ENCODE measurements at regions not wholly inside any gene's neighbourhood (a gene's known extent, or its start where the extent isn't known, plus 50 kb on each side); places are given as distances from the start of the nearest gene placed in this dataset.

DNA sequence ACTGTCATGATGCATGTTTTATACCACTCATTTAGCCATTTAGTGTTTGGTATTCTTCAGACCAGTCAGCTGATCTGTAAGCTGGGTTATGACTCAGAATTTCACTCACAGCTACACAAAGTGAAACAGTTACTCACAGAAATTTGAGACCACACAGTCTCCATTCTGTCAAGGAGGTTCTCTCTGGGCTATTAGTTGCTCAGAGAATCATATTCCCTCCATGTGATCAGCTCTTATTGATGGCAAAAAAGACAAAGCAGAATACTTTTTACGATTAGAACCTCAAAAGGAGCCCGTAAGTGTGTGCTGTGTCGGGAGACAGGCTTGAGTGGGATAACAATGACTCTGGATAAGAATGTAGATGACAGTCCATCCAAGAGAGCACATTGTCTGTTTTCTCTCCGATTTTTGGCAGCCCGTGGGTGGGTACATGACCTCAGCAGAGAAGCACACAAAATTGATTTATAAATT is 277.6 kb upstream of the SORCS1 start:
- H3K4me1 ChIP-seq (ENCODE audit: insufficient read depth, low read length): no peaks in the 10 kb centered on the region
- H3K27ac ChIP-seq (ENCODE audit: low read depth, low read length): no peak overlapping the region
- no peaks in the 10 kb centered on the region for H3K36me3 ChIP-seq (ENCODE audit: insufficient read depth, low read length)
- H3K9ac ChIP-seq (ENCODE audit: low read length): no peak overlapping the region
- H3K4me3 ChIP-seq (ENCODE audit: low read depth in 1 of 2, low read length in 2 of 2): no peak overlapping the region
- H3K9me3 ChIP-seq (ENCODE audit: low read length): no peaks in the 10 kb centered on the region
- H3K27me3 ChIP-seq (ENCODE audit: control insufficient read depth in 1 of 2, insufficient read depth in 2 of 2, low read length in 2 of 2): no peaks in the 10 kb centered on the region

DNA sequence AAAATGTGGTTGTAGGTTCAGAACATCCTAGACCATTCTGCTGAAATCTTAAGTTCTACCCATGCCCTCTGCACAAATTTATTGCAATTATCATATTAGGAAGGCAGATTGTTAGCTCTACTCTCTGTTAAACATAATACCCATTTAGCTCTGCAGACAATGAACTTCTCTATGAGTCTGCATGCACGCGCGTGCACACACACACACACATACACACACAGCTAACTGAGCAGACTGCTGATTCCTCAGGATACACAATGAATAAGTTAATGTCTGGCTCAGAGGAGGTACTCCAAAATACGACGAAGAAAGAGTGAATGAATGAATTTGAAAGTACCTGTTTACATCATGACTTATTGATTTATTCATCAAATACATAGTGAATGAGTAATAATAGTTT is 276.2 kb upstream of the SORCS1 start:
- H3K9me3 ChIP-seq (ENCODE audit: low read length): no peaks in the 10 kb centered on the region
- H3K4me3 ChIP-seq (ENCODE audit: low read depth in 1 of 2, low read length in 2 of 2): no peak overlapping the region
- no peak overlapping the region for H3K9ac ChIP-seq (ENCODE audit: low read length)
- H3K4me1 ChIP-seq (ENCODE audit: insufficient read depth, low read length): no peaks in the 10 kb centered on the region
- no peaks in the 10 kb centered on the region for H3K36me3 ChIP-seq (ENCODE audit: insufficient read depth, low read length)
- H3K27me3 ChIP-seq (ENCODE audit: control insufficient read depth in 1 of 2, insufficient read depth in 2 of 2, low read length in 2 of 2): no peaks in the 10 kb centered on the region
- no peak overlapping the region for H3K27ac ChIP-seq (ENCODE audit: low read depth, low read length)

DNA sequence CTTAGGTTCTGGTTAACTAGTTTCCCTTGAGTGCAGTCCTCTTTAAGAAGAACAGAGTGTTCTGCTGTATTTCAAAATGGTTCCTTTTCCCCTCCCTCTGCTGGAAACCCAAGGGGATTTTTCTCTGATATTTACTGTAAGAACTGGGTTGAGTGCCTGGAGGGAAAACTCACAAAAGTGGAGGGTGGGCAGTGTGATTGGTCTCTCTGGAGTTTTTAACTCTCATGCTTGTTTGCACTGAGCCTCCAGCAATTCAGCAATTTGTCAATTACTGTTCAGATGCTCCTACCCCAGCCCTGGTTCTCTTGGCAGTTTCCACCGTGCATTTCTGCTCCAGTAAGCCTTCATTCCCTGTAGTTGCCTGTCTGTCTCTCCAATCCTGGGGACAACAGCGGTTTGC is 273.4 kb upstream of the SORCS1 start:
- Histone ChIP-seq H3K9ac (ENCODE audit: low read length) (no peak overlapping the region), H3K4me3 (ENCODE audit: low read depth in 1 of 2, low read length in 2 of 2) (no peak overlapping the region), H3K36me3 (ENCODE audit: insufficient read depth, low read length) (no peaks in the 10 kb centered on the region), H3K9me3 (ENCODE audit: low read length) (no peaks in the 10 kb centered on the region), H3K4me1 (ENCODE audit: insufficient read depth, low read length) (no peaks in the 10 kb centered on the region), H3K27ac (ENCODE audit: low read depth, low read length) (no peak overlapping the region), H3K27me3 (ENCODE audit: control insufficient read depth in 1 of 2, insufficient read depth in 2 of 2, low read length in 2 of 2) (no peaks in the 10 kb centered on the region)

DNA sequence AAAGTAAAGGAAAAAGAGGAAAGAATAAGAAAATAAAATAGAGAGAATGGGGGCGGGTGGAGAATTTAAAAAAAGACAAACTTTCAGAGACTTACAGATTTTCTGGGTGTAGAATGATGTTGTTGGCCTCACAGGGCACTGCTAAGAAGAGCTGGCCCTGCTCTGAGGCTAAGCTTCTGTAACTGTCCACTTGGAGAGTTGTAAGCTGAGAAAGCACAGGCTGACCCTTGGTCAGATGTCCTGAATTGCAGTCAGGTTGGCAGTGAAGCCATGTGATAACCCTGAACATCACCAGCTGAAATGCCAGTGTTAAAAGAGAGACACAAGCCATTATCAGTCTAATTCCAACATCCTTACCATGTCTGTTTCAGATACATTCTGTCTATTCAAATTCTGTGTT is 272.1 kb upstream of the SORCS1 start:
- no peak overlapping the region for H3K27ac ChIP-seq (ENCODE audit: low read depth, low read length)
- no peak overlapping the region for H3K4me3 ChIP-seq (ENCODE audit: low read depth in 1 of 2, low read length in 2 of 2)
- H3K9me3 ChIP-seq (ENCODE audit: low read length): no peaks in the 10 kb centered on the region
- no peaks in the 10 kb centered on the region for H3K36me3 ChIP-seq (ENCODE audit: insufficient read depth, low read length)
- H3K4me1 ChIP-seq (ENCODE audit: insufficient read depth, low read length): no peaks in the 10 kb centered on the region
- H3K9ac ChIP-seq (ENCODE audit: low read length): no peak overlapping the region
- H3K27me3 ChIP-seq (ENCODE audit: control insufficient read depth in 1 of 2, insufficient read depth in 2 of 2, low read length in 2 of 2): no peaks in the 10 kb centered on the region

DNA sequence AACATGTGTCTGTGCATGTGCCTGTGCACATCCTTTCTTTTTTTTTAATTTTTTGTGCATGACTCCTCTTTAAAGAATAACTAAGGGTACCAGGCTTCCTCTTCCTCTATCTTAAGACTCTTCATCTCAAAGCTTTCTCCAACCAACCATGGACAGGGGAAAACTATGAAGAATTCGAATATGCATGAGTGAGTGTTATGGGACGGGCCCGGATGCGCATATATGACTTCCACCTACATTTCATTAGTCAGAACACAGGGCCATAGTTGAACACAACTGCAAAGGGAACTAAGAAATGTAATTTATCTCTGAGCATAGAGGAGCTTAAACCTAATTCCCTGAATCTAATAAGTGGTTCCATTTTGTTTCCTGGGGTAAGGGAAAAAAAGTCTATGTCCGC is 270.3 kb upstream of the SORCS1 start:
- Histone ChIP-seq H3K4me3 (ENCODE audit: low read depth in 1 of 2, low read length in 2 of 2) (no peak overlapping the region), H3K27me3 (ENCODE audit: control insufficient read depth in 1 of 2, insufficient read depth in 2 of 2, low read length in 2 of 2) (no peaks in the 10 kb centered on the region), H3K36me3 (ENCODE audit: insufficient read depth, low read length) (no peaks in the 10 kb centered on the region), H3K4me1 (ENCODE audit: insufficient read depth, low read length) (no peaks in the 10 kb centered on the region), H3K9me3 (ENCODE audit: low read length) (no peaks in the 10 kb centered on the region), H3K9ac (ENCODE audit: low read length) (no peak overlapping the region), H3K27ac (ENCODE audit: low read depth, low read length) (no peak overlapping the region)

DNA sequence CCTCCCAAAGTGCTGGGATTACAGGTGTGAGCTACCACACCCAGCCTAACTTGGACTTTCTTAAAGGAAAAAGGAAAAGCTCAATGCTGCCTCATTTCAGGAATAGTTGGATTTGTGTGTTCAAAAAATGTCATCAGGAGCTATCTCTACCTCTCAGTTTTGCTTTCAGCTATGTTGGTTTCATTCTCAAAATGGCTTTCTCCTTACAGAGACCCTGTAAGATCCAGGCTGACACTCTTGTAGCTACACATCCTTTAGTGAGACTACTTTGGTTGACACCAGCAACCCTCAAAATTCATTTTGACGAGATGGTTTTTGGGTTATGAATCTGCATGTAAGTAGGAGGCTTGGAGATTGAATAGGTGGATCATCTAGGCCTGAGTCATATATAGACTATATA is 269.7 kb upstream of the SORCS1 start:
- H3K4me1 ChIP-seq (ENCODE audit: insufficient read depth, low read length): no peaks in the 10 kb centered on the region
- H3K9me3 ChIP-seq (ENCODE audit: low read length): no peaks in the 10 kb centered on the region
- H3K27me3 ChIP-seq (ENCODE audit: control insufficient read depth in 1 of 2, insufficient read depth in 2 of 2, low read length in 2 of 2): no peaks in the 10 kb centered on the region
- H3K4me3 ChIP-seq (ENCODE audit: low read depth in 1 of 2, low read length in 2 of 2): no peak overlapping the region
- no peak overlapping the region for H3K9ac ChIP-seq (ENCODE audit: low read length)
- H3K36me3 ChIP-seq (ENCODE audit: insufficient read depth, low read length): no peaks in the 10 kb centered on the region
- no peak overlapping the region for H3K27ac ChIP-seq (ENCODE audit: low read depth, low read length)

DNA sequence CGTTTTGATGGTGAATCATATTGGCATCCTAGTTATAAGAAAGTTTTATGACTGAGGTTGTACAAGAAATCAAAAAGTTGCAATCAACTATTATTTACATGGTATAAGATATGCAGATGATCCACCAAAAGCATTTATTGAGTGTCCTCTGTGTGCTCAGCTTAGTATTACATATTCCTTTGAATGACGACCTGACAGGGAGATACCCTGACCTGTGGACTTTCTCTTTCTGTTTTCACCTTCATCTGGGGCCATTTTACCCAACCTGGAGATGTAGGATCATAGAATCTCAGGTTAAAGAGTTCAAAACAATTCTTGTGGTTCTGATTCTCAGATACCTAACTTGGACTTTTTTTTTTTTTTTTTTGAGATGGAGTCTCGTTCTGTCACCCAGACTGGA is 269.1 kb upstream of the SORCS1 start:
- Histone ChIP-seq H3K36me3 (ENCODE audit: insufficient read depth, low read length) (no peaks in the 10 kb centered on the region), H3K4me1 (ENCODE audit: insufficient read depth, low read length) (no peaks in the 10 kb centered on the region), H3K4me3 (ENCODE audit: low read depth in 1 of 2, low read length in 2 of 2) (no peak overlapping the region), H3K27me3 (ENCODE audit: control insufficient read depth in 1 of 2, insufficient read depth in 2 of 2, low read length in 2 of 2) (no peaks in the 10 kb centered on the region), H3K9me3 (ENCODE audit: low read length) (no peaks in the 10 kb centered on the region), H3K27ac (ENCODE audit: low read depth, low read length) (no peak overlapping the region), H3K9ac (ENCODE audit: low read length) (no peak overlapping the region)

DNA sequence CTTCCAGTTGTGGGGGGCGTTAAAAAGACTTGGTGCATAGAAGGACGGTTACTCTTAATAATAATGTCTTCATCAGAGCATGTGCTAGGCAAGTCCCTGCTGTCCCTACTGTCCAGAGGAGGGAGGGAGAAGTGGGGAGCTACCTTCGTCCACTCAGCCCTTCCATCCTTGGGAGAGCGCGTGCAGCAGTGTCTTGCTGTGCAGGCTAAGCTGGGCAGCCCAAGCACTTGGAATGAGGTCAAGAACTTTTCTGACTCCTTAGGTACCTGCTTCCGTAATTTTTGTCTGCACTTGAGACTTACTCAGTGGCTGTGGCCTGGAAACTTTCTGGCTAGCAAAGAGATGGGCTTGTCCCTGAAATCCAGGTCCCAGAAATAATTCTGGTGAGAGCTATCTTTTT is 265.9 kb upstream of the SORCS1 start:
- Histone ChIP-seq H3K36me3 (ENCODE audit: insufficient read depth, low read length) (no peaks in the 10 kb centered on the region), H3K9ac (ENCODE audit: low read length) (no peak overlapping the region), H3K9me3 (ENCODE audit: low read length) (no peaks in the 10 kb centered on the region), H3K27ac (ENCODE audit: low read depth, low read length) (no peak overlapping the region), H3K27me3 (ENCODE audit: control insufficient read depth in 1 of 2, insufficient read depth in 2 of 2, low read length in 2 of 2) (no peaks in the 10 kb centered on the region), H3K4me3 (ENCODE audit: low read depth in 1 of 2, low read length in 2 of 2) (no peak overlapping the region), H3K4me1 (ENCODE audit: insufficient read depth, low read length) (no peaks in the 10 kb centered on the region)

DNA sequence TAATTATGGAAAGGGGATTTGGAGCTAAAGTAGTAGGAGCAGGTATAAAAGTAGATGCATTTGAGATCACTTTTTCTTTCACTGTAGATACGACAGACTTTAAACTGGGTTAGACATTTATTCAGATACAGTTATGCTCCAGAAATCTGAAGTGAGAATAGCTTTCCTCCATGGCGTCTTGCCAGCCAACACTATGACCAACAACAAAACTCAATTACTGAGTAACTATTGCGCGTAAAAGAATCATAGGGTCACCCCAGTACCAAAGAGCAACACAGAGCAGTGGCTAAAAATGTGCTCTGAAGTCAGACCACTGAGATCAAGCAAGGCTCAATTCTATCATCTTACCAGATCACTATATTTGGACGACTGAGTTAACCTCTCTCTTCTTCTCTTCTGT is 262.5 kb upstream of the SORCS1 start:
- no peak overlapping the region for H3K4me3 ChIP-seq (ENCODE audit: low read depth in 1 of 2, low read length in 2 of 2)
- no peaks in the 10 kb centered on the region for H3K27me3 ChIP-seq (ENCODE audit: control insufficient read depth in 1 of 2, insufficient read depth in 2 of 2, low read length in 2 of 2)
- no peaks in the 10 kb centered on the region for H3K36me3 ChIP-seq (ENCODE audit: insufficient read depth, low read length)
- H3K27ac ChIP-seq (ENCODE audit: low read depth, low read length): no peak overlapping the region
- no peak overlapping the region for H3K9ac ChIP-seq (ENCODE audit: low read length)
- no peaks in the 10 kb centered on the region for H3K4me1 ChIP-seq (ENCODE audit: insufficient read depth, low read length)
- no peaks in the 10 kb centered on the region for H3K9me3 ChIP-seq (ENCODE audit: low read length)

DNA sequence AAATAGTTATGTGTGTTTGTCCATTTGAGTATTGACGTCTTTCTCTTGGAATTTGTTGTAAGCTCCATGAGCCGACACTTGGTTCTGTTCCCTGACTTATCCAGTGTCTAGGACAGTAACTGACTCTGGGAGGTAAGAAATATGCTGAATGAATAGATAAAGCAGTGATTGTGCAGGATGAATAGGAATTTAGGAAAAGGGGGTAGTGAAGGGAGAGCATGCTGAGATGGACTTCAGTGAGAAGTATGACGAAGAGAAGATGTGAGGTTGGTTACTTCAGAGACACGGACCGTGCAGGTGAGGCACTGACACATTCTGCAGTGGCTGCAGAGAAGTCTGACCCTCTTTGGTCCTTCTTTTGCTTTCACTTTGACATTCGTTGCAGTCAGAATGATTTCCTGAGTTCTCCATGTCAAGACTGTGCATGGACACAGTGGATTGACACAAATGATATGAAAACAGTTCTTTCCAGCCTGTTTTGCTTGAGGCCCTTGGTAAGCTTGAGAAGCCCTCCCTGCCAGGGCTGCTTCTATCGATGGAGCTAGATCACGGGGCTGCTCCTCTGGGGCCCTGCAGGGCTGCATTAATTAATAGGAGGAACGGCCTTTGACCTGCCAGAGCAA is 261.5 kb upstream of the SORCS1 start:
- H3K4me3 ChIP-seq (ENCODE audit: low read depth in 1 of 2, low read length in 2 of 2): no peak overlapping the region
- H3K27me3 ChIP-seq (ENCODE audit: control insufficient read depth in 1 of 2, insufficient read depth in 2 of 2, low read length in 2 of 2): no peaks in the 10 kb centered on the region
- no peaks in the 10 kb centered on the region for H3K9me3 ChIP-seq (ENCODE audit: low read length)
- no peak overlapping the region for H3K9ac ChIP-seq (ENCODE audit: low read length)
- no peak overlapping the region for H3K27ac ChIP-seq (ENCODE audit: low read depth, low read length)
- H3K36me3 ChIP-seq (ENCODE audit: insufficient read depth, low read length): no peaks in the 10 kb centered on the region
- H3K4me1 ChIP-seq (ENCODE audit: insufficient read depth, low read length): no peaks in the 10 kb centered on the region

DNA sequence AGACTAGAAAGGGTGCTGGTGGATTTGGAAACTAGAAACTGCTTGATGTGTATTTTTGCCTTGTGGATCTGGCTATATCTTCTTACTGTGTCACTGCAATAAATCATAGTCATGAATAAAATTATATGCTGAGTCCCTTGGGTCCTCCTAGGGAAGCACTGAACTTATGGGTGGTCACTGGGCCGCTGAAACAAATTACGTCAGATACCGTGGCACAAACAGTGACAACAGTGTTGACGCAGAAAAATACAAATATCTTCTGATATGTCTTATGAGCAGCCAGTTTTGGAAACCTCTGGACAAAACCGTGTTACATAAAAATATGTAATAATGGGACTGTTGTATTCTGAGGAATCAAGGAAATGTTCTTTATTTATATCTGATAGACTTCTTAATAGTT is 260.1 kb upstream of the SORCS1 start:
- H3K4me1 ChIP-seq (ENCODE audit: insufficient read depth, low read length): no peaks in the 10 kb centered on the region
- no peak overlapping the region for H3K27ac ChIP-seq (ENCODE audit: low read depth, low read length)

DNA sequence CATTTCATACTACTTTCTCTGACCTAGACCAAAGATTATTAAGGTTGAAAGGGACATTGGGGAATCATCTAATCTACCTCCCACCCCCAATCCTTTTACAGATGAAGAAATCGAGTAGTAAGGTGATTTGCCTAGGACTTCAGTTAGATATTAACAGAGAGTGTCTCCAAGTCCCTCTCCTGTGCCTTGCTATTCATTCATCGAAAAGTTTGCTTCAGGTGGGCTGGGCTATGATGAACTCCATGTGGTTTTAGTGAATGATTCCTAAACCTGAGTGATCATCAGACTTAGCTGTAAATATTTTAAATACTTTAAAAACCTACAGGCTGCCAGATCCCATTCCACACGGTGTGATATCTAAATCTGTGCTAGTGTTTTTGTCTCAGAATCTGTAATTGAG is 259.4 kb upstream of the SORCS1 start:
- H3K9ac ChIP-seq (ENCODE audit: low read length): no peak overlapping the region
- no peaks in the 10 kb centered on the region for H3K27me3 ChIP-seq (ENCODE audit: control insufficient read depth in 1 of 2, insufficient read depth in 2 of 2, low read length in 2 of 2)
- no peak overlapping the region for H3K27ac ChIP-seq (ENCODE audit: low read depth, low read length)
- H3K4me3 ChIP-seq (ENCODE audit: low read depth in 1 of 2, low read length in 2 of 2): no peak overlapping the region
- H3K9me3 ChIP-seq (ENCODE audit: low read length): no peaks in the 10 kb centered on the region
- no peaks in the 10 kb centered on the region for H3K36me3 ChIP-seq (ENCODE audit: insufficient read depth, low read length)
- peaks cover 5% of the 10 kb centered on the region for H3K4me1 ChIP-seq (ENCODE audit: insufficient read depth, low read length)

More for the DNA sequence above, 260.1 kb upstream of the SORCS1 start:
- H3K9ac ChIP-seq (ENCODE audit: low read length): no peak overlapping the region
- H3K36me3 ChIP-seq (ENCODE audit: insufficient read depth, low read length): no peaks in the 10 kb centered on the region
- no peak overlapping the region for H3K4me3 ChIP-seq (ENCODE audit: low read depth in 1 of 2, low read length in 2 of 2)
- no peaks in the 10 kb centered on the region for H3K9me3 ChIP-seq (ENCODE audit: low read length)
- H3K27me3 ChIP-seq (ENCODE audit: control insufficient read depth in 1 of 2, insufficient read depth in 2 of 2, low read length in 2 of 2): no peaks in the 10 kb centered on the region

All from muscle layer of colon (tissue), 2 donors.